K562 (cell line): ENCODE measurements at regions not wholly inside any gene's neighbourhood (a gene's known extent, or its start where the extent isn't known, plus 50 kb on each side); places are given as distances from the start of the nearest gene placed in this dataset.

Experiments
- E4F1 ChIP-seq: fragments of 250-450 bp; sonication (Bioruptor Pico); IDR thresholded peaks from 2 replicates; pipeline ENCODE4 v1.5.0; 2021; ENCODE audit warnings: mild to moderate bottlenecking, borderline replicate concordance
- TAF1 ChIP-seq: IDR thresholded peaks from 2 replicates; pipeline ENCODE4 v1.6.1; 2011; ENCODE audit warnings: mild to moderate bottlenecking, low read length, moderate library complexity; ENCODE audit not compliant: insufficient read depth, control insufficient read depth, severe bottlenecking; ENCODE audit errors: extremely low read depth
- ZNF263 ChIP-seq: sonication (generic); formaldehyde crosslinking; IDR thresholded peaks from 2 replicates; pipeline ENCODE4 v1.8.0; 2022; ENCODE audit warnings: mild to moderate bottlenecking, missing genetic modification reagents, borderline replicate concordance

- no peak for TF ChIP-seq E4F1
- TF ChIP-seq ZNF263 (CRISPR knock-in tag) = no peak
- no peak for TF ChIP-seq TAF1
Observed at GRCh38 chr7:18230271-18230670, 202.6 kb upstream of the PRPS1L1 start.
